Heart left ventricle (tissue), 16 donors: ENCODE measurements at regions not wholly inside any gene's neighbourhood (a gene's known extent, or its start where the extent isn't known, plus 50 kb on each side); places are given as distances from the start of the nearest gene placed in this dataset.

Experiments used
- ATAC-seq, 4 donors: fragments of 200-7000 bp; cut with Tn5 transposase; one replicate each; pipeline ENCODE4 v1.9.1; 2020 to 2022; ENCODE audit warnings: moderate library complexity in 4 of 4, mild to moderate bottlenecking in 3 of 4, moderate number of reproducible peaks in 1 of 4
- DNase-seq, 5 donors: peaks; one replicate each; pipeline ENCODE4 v3.0.0-alpha.2; 2020
- H3K27ac ChIP-seq, 12 donors: fragments of 200-600 bp; sonication (generic) in 4 of 12; one replicate each; pipeline versions ENCODE4 v1.5.0 to v1.8.0; 2016 to 2022; ENCODE audit warnings: mild to moderate bottlenecking in 2 of 12
- H3K27me3 ChIP-seq, 9 donors: fragments of 200-600 bp; sonication (generic) in 2 of 9; one replicate each; pipeline versions ENCODE4 v1.5.1 to v1.8.0; 2016 to 2022; ENCODE audit warnings: mild to moderate bottlenecking in 3 of 9
- H3K36me3 ChIP-seq, 9 donors: fragments of 200-600 bp; sonication (generic) in 2 of 9; one replicate each; pipeline versions ENCODE4 v1.5.0 to v1.8.0; 2018 to 2022; ENCODE audit warnings: mild to moderate bottlenecking in 2 of 9
- H3K4me1 ChIP-seq, 12 donors: fragments of 200-600 bp; sonication (generic) in 4 of 12; one replicate each; pipeline versions ENCODE4 v1.5.0 to v1.8.0; 2016 to 2022; ENCODE audit warnings: mild to moderate bottlenecking in 3 of 12
- H3K4me3 ChIP-seq, 12 donors: fragments of 200-600 bp; sonication (generic) in 4 of 12; one replicate each; pipeline versions ENCODE4 v1.5.0 to v1.8.0; 2017 to 2022; ENCODE audit warnings: mild to moderate bottlenecking in 9 of 12, moderate library complexity in 4 of 12
- H3K9me3 ChIP-seq, 12 donors: fragments of 200-600 bp; sonication (generic) in 4 of 12; one replicate each; pipeline versions ENCODE4 v1.5.0 to v1.8.0; 2016 to 2022; ENCODE audit warnings: mild to moderate bottlenecking in 1 of 12
- POLR2A ChIP-seq, 2 donors: fragments of 450-650 bp; IDR thresholded peaks; one replicate each; pipeline ENCODE4 v1.6.1; 2017; ENCODE audit warnings: antibody characterized with exemption in 2 of 2, mild to moderate bottlenecking in 2 of 2, moderate library complexity in 2 of 2
- WGBS, 4 donors: extraction: QIAGEN DNeasy Blood & Tissue Kit in 2 of 4; methylation state at CpG; one replicate each; pipeline versions ENCODE4 v1.1.5 to v1.1.7; 2013 to 2018; 5-methylcytosine and 5-hydroxymethylcytosine counted together
- intact Hi-C, 10 donors: fragments of 100-400 bp; cut with DNase I; formaldehyde crosslinking; loops; one replicate each; pipeline versions ENCODE4 v1.11.1 to v1.14.2; 2022
- TF ChIP-seq, protein P1 (sequence below), 12 donors: fragments of 200-600 bp; sonication (generic) in 4 of 12; IDR thresholded peaks; one replicate each; pipeline versions ENCODE4 v1.5.0 to v1.8.0; 2018 to 2022; ENCODE audit warnings: antibody characterized with exemption in 12 of 12, mild to moderate bottlenecking in 5 of 12
- donor health status: ischemic (EF 13 %, LVEDD 7.1; RV severe dilation, severe dysfunction).
- donor health status: healthy with polysubstance abuse.
- donor health status: DM: no; HTN: yes; CAD: no.
- donor health status: DM: no; HTN: no; CAD: no.
- donor health status: ischemic (EF 25% LVEDD 6.9; RV normal size, moderate dysfunction).
- donor health status: ischemic (EF 25% LVEDD 5.7; RV mildly dilated, moderate dysfunction).
- donor health status: healthy.
- donor health status: DM: yes; HTN: yes; CAD: no.
- donor health status: ischemic (EF 35%, LVEDD 5.7; RV mildly dilated, moderate dysfunction).
- donor health status: nonischemic (EF 11% LVEDD 7.7; RV severe dilation, severe dysfunction).
- donor health status: DM: yes; HTN: yes; CAD: no.
- donor health status: PGD.
- donor health status: ischemic (EF 29% LVEDD 5.4; RV normal size, mild dysfunction).
- donor health status: nonischemic (EF 23%, LVEDD 6.1; RV moderate dilation, normal function).

DNA sequence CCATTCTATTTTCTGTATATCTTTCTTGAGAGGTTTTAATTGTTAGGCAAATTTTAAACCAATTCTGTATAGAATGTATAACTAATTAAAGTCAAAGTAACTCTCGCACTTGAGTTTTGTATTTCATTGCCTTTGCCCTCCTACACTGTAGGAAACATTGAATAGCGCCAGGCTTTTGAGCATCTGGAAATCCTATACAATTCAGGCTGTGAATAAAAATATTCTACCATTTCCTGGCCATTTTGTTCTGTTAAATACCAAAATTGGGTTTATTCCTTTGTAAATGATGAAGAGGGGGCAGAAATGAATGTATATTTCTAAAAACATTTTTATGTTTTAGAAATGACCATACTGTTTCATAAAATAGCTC, 571.8 kb upstream of the CLINT1 start:
- Histone ChIP-seq H3K27me3 (no peaks in the 10 kb centered on the region), H3K27ac (peak overlapping the region; percentile 5 to 89 (median 60)), H3K9me3 (peaks cover 0 to 9% (median 0%) of the 10 kb centered on the region in 12 donors), H3K36me3 (no peaks in the 10 kb centered on the region), H3K4me1 (peaks cover 0 to 35% (median 5%) of the 10 kb centered on the region in 12 donors), H3K4me3 (no peak overlapping the region)
- no peak for ATAC-seq
- TF ChIP-seq, protein P1, sequence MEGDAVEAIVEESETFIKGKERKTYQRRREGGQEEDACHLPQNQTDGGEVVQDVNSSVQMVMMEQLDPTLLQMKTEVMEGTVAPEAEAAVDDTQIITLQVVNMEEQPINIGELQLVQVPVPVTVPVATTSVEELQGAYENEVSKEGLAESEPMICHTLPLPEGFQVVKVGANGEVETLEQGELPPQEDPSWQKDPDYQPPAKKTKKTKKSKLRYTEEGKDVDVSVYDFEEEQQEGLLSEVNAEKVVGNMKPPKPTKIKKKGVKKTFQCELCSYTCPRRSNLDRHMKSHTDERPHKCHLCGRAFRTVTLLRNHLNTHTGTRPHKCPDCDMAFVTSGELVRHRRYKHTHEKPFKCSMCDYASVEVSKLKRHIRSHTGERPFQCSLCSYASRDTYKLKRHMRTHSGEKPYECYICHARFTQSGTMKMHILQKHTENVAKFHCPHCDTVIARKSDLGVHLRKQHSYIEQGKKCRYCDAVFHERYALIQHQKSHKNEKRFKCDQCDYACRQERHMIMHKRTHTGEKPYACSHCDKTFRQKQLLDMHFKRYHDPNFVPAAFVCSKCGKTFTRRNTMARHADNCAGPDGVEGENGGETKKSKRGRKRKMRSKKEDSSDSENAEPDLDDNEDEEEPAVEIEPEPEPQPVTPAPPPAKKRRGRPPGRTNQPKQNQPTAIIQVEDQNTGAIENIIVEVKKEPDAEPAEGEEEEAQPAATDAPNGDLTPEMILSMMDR (IDR thresholded peaks at IDR 0.05): no peak
- TF ChIP-seq POLR2A (IDR thresholded peaks at IDR 0.05): no peak
- intact Hi-C loops: loop anchor here in 1 of 10 donors (5.0 kb wide), 1 partner anchor 72 kb away; no protein-coding TSS in a partner anchor
- DNase-seq: no peak
- 60 to 75% (median 69%) methylated on average over 2 of the region's 2 CpGs for WGBS, 4 donors

- peaks cover 0 to 9% (median 0%) of the 10 kb centered on the region in 12 donors for H3K9me3 ChIP-seq
- peak overlapping the region; percentile 18 to 89 (median 60) for H3K27ac ChIP-seq
- intact Hi-C loops: loop anchor here in 1 of 10 donors (5.0 kb wide), 1 partner anchor 72 kb away; no protein-coding TSS in a partner anchor
- TF ChIP-seq POLR2A (IDR thresholded peaks at IDR 0.05): no peak
- TF ChIP-seq, protein P1 (IDR thresholded peaks at IDR 0.05): no peak
- peak in 2 of 4 donors; percentile 9 to 25 for ATAC-seq
- no peaks in the 10 kb centered on the region for H3K36me3 ChIP-seq
- no peak for DNase-seq
- H3K4me1 ChIP-seq: peaks cover 0 to 35% (median 4%) of the 10 kb centered on the region in 12 donors
- no peaks in the 10 kb centered on the region for H3K27me3 ChIP-seq
- WGBS, 4 donors: 47 to 63% (median 54%) methylated on average over 2 of the region's 2 CpGs
- H3K4me3 ChIP-seq: no peak overlapping the region
Observed at GRCh38 chr5:158430166-158430797, 571.3 kb upstream of the CLINT1 start.

- H3K9me3 ChIP-seq: peaks cover 0 to 9% (median 0%) of the 10 kb centered on the region in 12 donors
- DNase-seq (no peak), ATAC-seq (no peak)
- H3K4me1 ChIP-seq: peaks cover 0 to 36% (median 5%) of the 10 kb centered on the region in 12 donors
- 40 to 51% (median 49%) methylated on average over 4 of the region's 4 CpGs for WGBS, 4 donors
- H3K4me3 ChIP-seq: no peak overlapping the region
- no peaks in the 10 kb centered on the region for H3K36me3 ChIP-seq
- H3K27ac ChIP-seq: peak overlapping the region in 8 of 12 donors; percentile 51 to 89 (median 66)
- intact Hi-C loops: loop anchor here in 1 of 10 donors (10.0 kb wide), 1 partner anchor 265 kb away; no protein-coding TSS in a partner anchor
- no peaks in the 10 kb centered on the region for H3K27me3 ChIP-seq
- no peak for TF ChIP-seq POLR2A (IDR thresholded peaks at IDR 0.05)
- TF ChIP-seq, protein P1 (IDR thresholded peaks at IDR 0.05): no peak
Observed at GRCh38 chr5:158429564-158429963, 570.6 kb upstream of the CLINT1 start.

DNA sequence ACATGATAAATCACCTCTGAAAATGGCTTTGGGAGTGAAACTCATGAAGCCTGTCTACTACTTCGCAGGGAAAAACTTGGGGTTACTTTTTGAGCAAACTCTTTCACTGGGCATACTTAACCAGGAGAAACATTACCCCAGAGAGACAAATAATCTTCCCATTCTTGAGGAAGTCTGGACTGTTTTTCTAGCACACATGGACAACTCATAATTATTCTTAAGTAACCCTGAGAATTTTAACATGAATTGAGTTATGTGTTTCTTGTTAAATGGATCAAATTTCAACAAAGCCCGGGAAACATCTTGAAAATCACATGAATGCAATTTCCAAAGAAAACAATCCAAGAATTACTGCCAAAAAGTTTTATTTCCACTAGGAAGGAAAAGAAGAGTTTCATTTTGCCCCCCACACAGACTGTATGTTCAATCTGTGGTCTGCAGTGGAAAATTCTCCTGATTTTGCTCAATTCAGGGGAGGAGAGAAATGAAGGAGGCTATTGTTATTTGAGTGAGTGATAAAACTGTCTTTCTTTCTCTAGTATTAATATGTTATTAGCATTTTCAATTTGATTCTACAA, 564.8 kb upstream of the CLINT1 start:
- H3K27ac ChIP-seq: peak overlapping the region; percentile 18 to 91 (median 78)
- H3K4me1 ChIP-seq: peaks cover 0 to 37% (median 13%) of the 10 kb centered on the region in 12 donors
- H3K27me3 ChIP-seq: no peaks in the 10 kb centered on the region
- no peak overlapping the region for H3K4me3 ChIP-seq
- TF ChIP-seq, protein P1 (IDR thresholded peaks at IDR 0.05): no peak
- TF ChIP-seq POLR2A (IDR thresholded peaks at IDR 0.05): no peak
- DNase-seq (no peak), ATAC-seq (peak in 2 of 4 donors; percentile 47 to 68)
- H3K9me3 ChIP-seq: no peaks in the 10 kb centered on the region
- H3K36me3 ChIP-seq: no peaks in the 10 kb centered on the region
- intact Hi-C loops: loop anchor here in 2 of 10 donors (5.0 to 10.0 kb wide), 4 partner anchors 64 to 271 kb away; no protein-coding TSS in a partner anchor
- 40 to 55% (median 46%) methylated on average over 2 of the region's 2 CpGs for WGBS, 4 donors
